CD14-positive monocyte (primary cell): ENCODE measurements at regions not wholly inside any gene's neighbourhood (a gene's known extent, or its start where the extent isn't known, plus 50 kb on each side); places are given as distances from the start of the nearest gene placed in this dataset.

Experiments used
- DNase-seq, 3 donors: peaks; one replicate each; pipeline ENCODE4 v3.0.0-alpha.2; 2011 to 2022
- H2AFZ ChIP-seq: 2 replicates; pipeline ENCODE4 v1.6.0; 2012; ENCODE audit warnings: mild to moderate bottlenecking, low read depth, low read length, inconsistent platforms; ENCODE audit not compliant: insufficient read depth, poor library complexity, severe bottlenecking
- H3K27ac ChIP-seq, 2 donors: 1 replicate in 1 of 2; 2 replicates in 1 of 2; pipeline ENCODE4 v1.5.1; 2012 to 2013; ENCODE audit warnings: low read length in 2 of 2, control low read depth in 1 of 2, inconsistent platforms in 1 of 2, low read depth in 1 of 2, mild to moderate bottlenecking in 1 of 2
- H3K27me3 ChIP-seq, 2 donors: one replicate each; pipeline versions ENCODE4 v1.6.0 to v1.6.1; 2011 to 2013; ENCODE audit warnings: low read length in 2 of 2; ENCODE audit not compliant: control insufficient read depth in 2 of 2, insufficient read depth in 2 of 2
- H3K36me3 ChIP-seq, 2 donors: replicated peaks in 1 of 2; 1 replicate in 1 of 2; 2 replicates in 1 of 2; pipeline versions ENCODE4 v1.5.1 to v1.6.1; 2012 to 2013; ENCODE audit warnings: low read length in 2 of 2, control low read depth in 1 of 2, inconsistent platforms in 1 of 2, mild to moderate bottlenecking in 1 of 2; ENCODE audit not compliant: insufficient read depth in 2 of 2, control insufficient read depth in 1 of 2
- H3K4me1 ChIP-seq, 2 donors: 1 replicate in 1 of 2; 2 replicates in 1 of 2; pipeline versions ENCODE4 v1.5.1 to v1.6.1; 2012 to 2013; ENCODE audit warnings: low read length in 2 of 2, control low read depth in 1 of 2, inconsistent platforms in 1 of 2, mild to moderate bottlenecking in 1 of 2, moderate library complexity in 1 of 2; ENCODE audit not compliant: insufficient read depth in 2 of 2, control insufficient read depth in 1 of 2
- H3K4me2 ChIP-seq: replicated peaks from 2 replicates; pipeline ENCODE3; 2012; ENCODE audit warnings: low read length, moderate library complexity, mild to moderate bottlenecking; ENCODE audit not compliant: poor library complexity, severe bottlenecking; ENCODE audit errors: extremely low read depth
- H3K4me3 ChIP-seq, 3 experiments: fragments of 200-600 bp in 1 of 3; sonication (generic) in 1 of 3; replicated peaks in 1 of 3; 1 replicate in 2 of 3; 2 replicates in 1 of 3; pipeline ENCODE4 v1.5.1; 2011 to 2013; ENCODE audit warnings: low read length in 3 of 3, mild to moderate bottlenecking in 3 of 3, control low read depth in 2 of 3, low read depth in 2 of 3, inconsistent platforms in 1 of 3, moderate library complexity in 1 of 3
- H3K79me2 ChIP-seq: 2 replicates; pipeline ENCODE4 v1.6.0; 2012; ENCODE audit warnings: mild to moderate bottlenecking, control low read depth, inconsistent platforms, low read length, moderate library complexity; ENCODE audit not compliant: insufficient read depth
- H3K9ac ChIP-seq: 2 replicates; pipeline ENCODE4 v1.6.0; 2017; ENCODE audit warnings: low read length, mild to moderate bottlenecking; ENCODE audit not compliant: insufficient read depth, poor library complexity, severe bottlenecking
- H3K9me3 ChIP-seq, 2 donors: replicated peaks in 1 of 2; 1 replicate in 1 of 2; 2 replicates in 1 of 2; pipeline versions ENCODE4 v1.5.1 to v1.6.1; 2012 to 2013; ENCODE audit warnings: low read length in 2 of 2, control low read depth in 1 of 2; ENCODE audit not compliant: control insufficient read depth in 1 of 2, insufficient read depth in 1 of 2
- H4K20me1 ChIP-seq: 2 replicates; pipeline ENCODE4 v1.6.0; 2012; ENCODE audit warnings: mild to moderate bottlenecking, low read length, control low read depth, moderate library complexity; ENCODE audit not compliant: insufficient read depth
- H3K27ac Mint-ChIP-seq, 7 donors: one replicate each; pipeline ENCODE4 v1.8.0; 2020; ENCODE audit warnings: mild to moderate bottlenecking in 7 of 7, mixed read lengths in 7 of 7, moderate library complexity in 6 of 7, inconsistent platforms in 2 of 7
- H3K27me3 Mint-ChIP-seq, 3 donors: one replicate each; pipeline ENCODE4 v1.8.0; 2021 to 2022; ENCODE audit warnings: low read depth in 3 of 3, mild to moderate bottlenecking in 3 of 3, mixed read lengths in 3 of 3, moderate library complexity in 3 of 3, inconsistent platforms in 1 of 3
- H3K36me3 Mint-ChIP-seq, 2 donors: one replicate each; pipeline ENCODE4 v1.8.0; 2020; ENCODE audit warnings: mixed read lengths in 2 of 2, inconsistent platforms in 1 of 2, mild to moderate bottlenecking in 1 of 2
- H3K4me1 Mint-ChIP-seq: one replicate; pipeline ENCODE4 v1.8.0; 2020; ENCODE audit warnings: mild to moderate bottlenecking, mixed read lengths
- H3K4me3 Mint-ChIP-seq, 2 donors: one replicate each; pipeline ENCODE4 v1.8.0; 2020; ENCODE audit warnings: mild to moderate bottlenecking in 2 of 2, mixed read lengths in 2 of 2, moderate library complexity in 1 of 2
- H3K9me3 Mint-ChIP-seq, 7 donors: one replicate each; pipeline ENCODE4 v1.8.0; 2020 to 2022; ENCODE audit warnings: mixed read lengths in 7 of 7, mild to moderate bottlenecking in 6 of 7, moderate library complexity in 6 of 7, inconsistent platforms in 2 of 7
- WGBS: methylation state at CpG from one replicate; pipeline ENCODE4 v1.1.5; 2013; ENCODE audit warnings: missing lambda C conversion rate; ENCODE audit not compliant: insufficient coverage; 5-methylcytosine and 5-hydroxymethylcytosine counted together
- intact Hi-C, 2 donors: fragments of 100-400 bp; cut with micrococcal nuclease; formaldehyde crosslinking; loops; one replicate each; pipeline versions ENCODE4 v1.15.0 to v1.15.1; 2023
- TF ChIP-seq, protein P1 (sequence below): fragments of 200-600 bp; IDR thresholded peaks from one replicate; pipeline ENCODE4 v1.8.0; 2022; ENCODE audit warnings: antibody characterized with exemption, mild to moderate bottlenecking

DNA sequence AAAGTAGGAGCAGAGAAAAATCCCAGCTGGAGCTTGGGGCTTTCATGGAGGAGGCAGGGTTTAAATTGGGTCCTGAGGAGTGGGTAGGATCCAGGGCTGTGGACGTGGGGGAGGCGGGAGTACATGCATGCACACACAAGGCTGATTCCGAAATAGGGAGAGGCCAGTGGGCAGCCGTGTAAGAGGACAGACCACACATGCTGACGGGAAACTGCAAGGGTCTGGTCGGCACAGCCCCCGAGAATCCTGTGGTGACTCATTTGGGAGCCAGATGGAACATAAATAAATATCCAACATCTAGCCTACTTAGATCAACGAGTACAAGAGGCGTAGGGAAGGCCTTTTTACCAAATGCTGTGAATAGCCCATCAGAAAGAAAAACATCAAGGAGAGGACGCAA, 216.3 kb upstream of the ZNF507 start:
- Histone ChIP-seq H3K79me2 (no peaks in the 10 kb centered on the region), H3K9me3 (no peaks in the 10 kb centered on the region), H3K36me3 (no peaks in the 10 kb centered on the region), H3K4me3 (no peak overlapping the region), H3K9ac (no peak overlapping the region), H3K27ac (no peak overlapping the region), H3K4me2 (no peak overlapping the region), H4K20me1 (no peaks in the 10 kb centered on the region), H3K27me3 (no peaks in the 10 kb centered on the region), H2AFZ (no peak overlapping the region), H3K4me1 (no peaks in the 10 kb centered on the region)
- WGBS = 81% methylated on average over 8 of the region's 10 CpGs
- H3K4me1 Mint-ChIP-seq = no peaks in the 10 kb centered on the region
- TF ChIP-seq, protein P1, sequence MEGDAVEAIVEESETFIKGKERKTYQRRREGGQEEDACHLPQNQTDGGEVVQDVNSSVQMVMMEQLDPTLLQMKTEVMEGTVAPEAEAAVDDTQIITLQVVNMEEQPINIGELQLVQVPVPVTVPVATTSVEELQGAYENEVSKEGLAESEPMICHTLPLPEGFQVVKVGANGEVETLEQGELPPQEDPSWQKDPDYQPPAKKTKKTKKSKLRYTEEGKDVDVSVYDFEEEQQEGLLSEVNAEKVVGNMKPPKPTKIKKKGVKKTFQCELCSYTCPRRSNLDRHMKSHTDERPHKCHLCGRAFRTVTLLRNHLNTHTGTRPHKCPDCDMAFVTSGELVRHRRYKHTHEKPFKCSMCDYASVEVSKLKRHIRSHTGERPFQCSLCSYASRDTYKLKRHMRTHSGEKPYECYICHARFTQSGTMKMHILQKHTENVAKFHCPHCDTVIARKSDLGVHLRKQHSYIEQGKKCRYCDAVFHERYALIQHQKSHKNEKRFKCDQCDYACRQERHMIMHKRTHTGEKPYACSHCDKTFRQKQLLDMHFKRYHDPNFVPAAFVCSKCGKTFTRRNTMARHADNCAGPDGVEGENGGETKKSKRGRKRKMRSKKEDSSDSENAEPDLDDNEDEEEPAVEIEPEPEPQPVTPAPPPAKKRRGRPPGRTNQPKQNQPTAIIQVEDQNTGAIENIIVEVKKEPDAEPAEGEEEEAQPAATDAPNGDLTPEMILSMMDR = no peak
- no peak overlapping the region for H3K4me3 Mint-ChIP-seq
- intact Hi-C loops = no loop called here
- DNase-seq = no peak
- no peaks in the 10 kb centered on the region for H3K36me3 Mint-ChIP-seq
- H3K27ac Mint-ChIP-seq = no peak overlapping the region
- H3K27me3 Mint-ChIP-seq = peaks cover 0 to 3% (median 3%) of the 10 kb centered on the region in 3 donors
- peaks cover 0 to 5% (median 2%) of the 10 kb centered on the region in 7 donors for H3K9me3 Mint-ChIP-seq

DNA sequence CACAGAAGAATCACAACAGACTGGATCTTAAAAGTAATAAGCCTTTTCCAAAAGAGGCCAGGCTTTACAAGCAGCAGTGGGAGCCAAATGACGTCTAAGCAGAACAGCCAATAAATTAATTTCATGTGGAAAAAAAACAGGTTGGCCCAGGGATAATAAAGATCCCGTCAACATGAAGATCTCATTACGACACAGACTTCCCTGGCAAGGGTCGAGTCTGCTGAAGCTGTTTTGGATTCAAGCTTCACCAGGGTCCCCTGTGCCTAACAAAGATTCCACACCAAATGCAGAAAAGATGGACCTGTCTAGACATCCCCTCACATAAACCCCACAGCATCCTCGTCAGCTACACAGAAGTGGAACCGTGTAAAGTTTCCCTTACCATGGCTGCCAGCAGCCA, 215.1 kb upstream of the ZNF507 start:
- Histone ChIP-seq H3K79me2 (no peaks in the 10 kb centered on the region), H3K9ac (no peak overlapping the region), H3K4me2 (no peak overlapping the region), H3K9me3 (no peaks in the 10 kb centered on the region), H3K36me3 (no peaks in the 10 kb centered on the region), H3K27me3 (no peaks in the 10 kb centered on the region), H4K20me1 (no peaks in the 10 kb centered on the region), H3K27ac (no peak overlapping the region), H3K4me3 (no peak overlapping the region), H3K4me1 (no peaks in the 10 kb centered on the region), H2AFZ (no peak overlapping the region)
- no peaks in the 10 kb centered on the region for H3K4me1 Mint-ChIP-seq
- H3K27ac Mint-ChIP-seq = no peak overlapping the region
- peaks cover 0 to 5% (median 2%) of the 10 kb centered on the region in 7 donors for H3K9me3 Mint-ChIP-seq
- TF ChIP-seq, protein P1 = no peak
- no peak for DNase-seq
- intact Hi-C loops = no loop called here
- no peaks in the 10 kb centered on the region for H3K36me3 Mint-ChIP-seq
- no peak overlapping the region for H3K4me3 Mint-ChIP-seq
- 88% methylated on average over 6 of the region's 6 CpGs for WGBS
- H3K27me3 Mint-ChIP-seq = peaks cover 0 to 3% (median 3%) of the 10 kb centered on the region in 3 donors
